Prostate gland (tissue), 2 donors: ENCODE measurements at regions not wholly inside any gene's neighbourhood (a gene's known extent, or its start where the extent isn't known, plus 50 kb on each side); places are given as distances from the start of the nearest gene placed in this dataset.

Experiments
- DNase-seq: peaks from one replicate; pipeline ENCODE4 v3.0.0-alpha.2; 2019; ENCODE audit warnings: low spot score
- H3K27ac ChIP-seq, 2 donors: fragments of 200-600 bp; sonication (generic); 2 replicates each; pipeline ENCODE4 v1.5.1; 2017 to 2019
- H3K27me3 ChIP-seq: fragments of 200-600 bp; sonication (generic); replicated peaks from 2 replicates; pipeline ENCODE4 v1.5.1; 2019; ENCODE audit not compliant: insufficient read depth
- H3K36me3 ChIP-seq, 2 donors: fragments of 200-600 bp; sonication (generic); 1 replicate in 1 of 2; 2 replicates in 1 of 2; pipeline versions ENCODE4 v1.5.1 to v1.8.1; 2017 to 2019
- H3K4me1 ChIP-seq: fragments of 200-600 bp; sonication (generic); replicated peaks from 2 replicates; pipeline ENCODE4 v1.5.1; 2019
- H3K4me3 ChIP-seq, 2 donors: fragments of 200-600 bp; sonication (generic); 2 replicates each; pipeline ENCODE4 v1.5.1; 2017 to 2019
- H3K9me3 ChIP-seq: fragments of 200-600 bp; sonication (generic); 2 replicates; pipeline ENCODE4 v1.5.1; 2017
- POLR2A ChIP-seq: fragments of 450-650 bp; IDR thresholded peaks from one replicate; pipeline ENCODE4 v1.6.1; 2016; ENCODE audit warnings: antibody characterized with exemption, mild to moderate bottlenecking
- POLR2AphosphoS5 ChIP-seq: sonication (generic); formaldehyde crosslinking; IDR thresholded peaks from one replicate; pipeline ENCODE4 v1.6.1; 2017; ENCODE audit warnings: antibody characterized with exemption
- WGBS: methylation state at CpG from one replicate; pipeline ENCODE4 v1.1.5; 2018; 5-methylcytosine and 5-hydroxymethylcytosine counted together
- intact Hi-C: fragments of 100-400 bp; cut with DNase I; formaldehyde crosslinking; loops from one replicate; pipeline ENCODE4 v1.14.2; 2022
- TF ChIP-seq, protein P1 (sequence below), 4 experiments: fragments of 200-600 bp in 2 of 4; fragments of 450-650 bp in 2 of 4; sonication (generic) in 2 of 4; IDR thresholded peaks; 1 replicate in 3 of 4; 2 replicates in 1 of 4; pipeline ENCODE4 v1.5.1; 2016 to 2019; ENCODE audit warnings: antibody characterized with exemption in 4 of 4, mild to moderate bottlenecking in 2 of 4, moderate library complexity in 2 of 4

DNA sequence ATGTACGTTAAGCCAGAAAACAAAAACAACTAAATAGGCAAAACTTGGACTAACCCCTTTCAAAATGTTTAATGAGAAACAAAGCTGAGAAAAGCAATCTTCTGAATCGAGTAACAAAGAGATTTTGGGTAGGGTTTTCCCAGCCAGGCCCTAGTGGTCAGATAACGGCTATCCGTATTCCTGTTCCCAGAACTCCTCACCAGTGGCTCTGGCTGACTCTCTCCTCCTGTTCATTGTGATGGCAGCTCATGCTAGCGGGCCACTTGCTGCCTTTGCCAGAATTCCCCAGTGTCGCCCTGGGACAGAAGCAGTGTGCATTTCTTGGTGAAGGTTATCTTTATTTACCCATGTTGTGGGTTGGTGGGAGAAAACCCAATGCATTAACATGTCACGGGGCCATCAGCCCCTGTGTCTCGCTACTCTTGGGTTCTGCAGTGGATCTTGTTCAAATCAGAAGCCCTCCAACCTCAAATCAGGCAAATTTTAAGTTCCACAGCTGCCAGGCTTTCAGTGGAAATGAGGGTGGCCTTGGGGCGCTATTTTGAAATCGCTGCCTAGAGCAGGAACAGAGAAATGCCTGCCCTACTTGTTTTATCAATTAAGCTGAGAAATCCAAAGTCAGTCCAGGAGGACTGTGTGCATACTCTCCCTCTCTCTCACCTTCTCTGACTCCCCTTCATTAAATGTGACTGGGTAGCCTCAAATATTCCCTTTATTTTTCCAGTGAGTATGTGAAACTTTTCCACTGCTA is 164.5 kb upstream of the NPVF start:
- Histone ChIP-seq H3K4me1 (peaks cover 4% of the 10 kb centered on the region), H3K27ac (peak overlapping the region in 1 of 2 donors; percentile 4)

DNA sequence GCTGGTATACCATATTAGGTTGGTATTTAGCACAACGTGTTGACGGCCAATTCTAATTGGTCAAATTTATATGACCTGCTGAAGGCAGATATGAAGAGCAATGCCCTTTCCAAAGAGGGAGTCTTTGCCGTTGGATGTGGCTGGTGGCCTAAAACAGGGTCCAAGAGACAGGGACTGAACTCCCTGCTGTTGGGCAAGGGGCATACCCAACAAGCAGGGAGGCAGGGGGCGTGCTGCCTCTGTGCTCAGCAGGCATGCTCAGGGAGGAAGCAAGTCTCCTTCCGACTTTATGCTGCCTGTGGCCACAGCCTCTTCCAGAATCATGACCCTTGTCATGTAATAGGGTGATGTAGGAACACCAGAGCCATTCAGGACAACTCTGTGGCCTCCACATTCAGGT is 167.7 kb upstream of the NPVF start:
- TF ChIP-seq POLR2A (no peak), POLR2AphosphoS5 (no peak)
- TF ChIP-seq, protein P1, sequence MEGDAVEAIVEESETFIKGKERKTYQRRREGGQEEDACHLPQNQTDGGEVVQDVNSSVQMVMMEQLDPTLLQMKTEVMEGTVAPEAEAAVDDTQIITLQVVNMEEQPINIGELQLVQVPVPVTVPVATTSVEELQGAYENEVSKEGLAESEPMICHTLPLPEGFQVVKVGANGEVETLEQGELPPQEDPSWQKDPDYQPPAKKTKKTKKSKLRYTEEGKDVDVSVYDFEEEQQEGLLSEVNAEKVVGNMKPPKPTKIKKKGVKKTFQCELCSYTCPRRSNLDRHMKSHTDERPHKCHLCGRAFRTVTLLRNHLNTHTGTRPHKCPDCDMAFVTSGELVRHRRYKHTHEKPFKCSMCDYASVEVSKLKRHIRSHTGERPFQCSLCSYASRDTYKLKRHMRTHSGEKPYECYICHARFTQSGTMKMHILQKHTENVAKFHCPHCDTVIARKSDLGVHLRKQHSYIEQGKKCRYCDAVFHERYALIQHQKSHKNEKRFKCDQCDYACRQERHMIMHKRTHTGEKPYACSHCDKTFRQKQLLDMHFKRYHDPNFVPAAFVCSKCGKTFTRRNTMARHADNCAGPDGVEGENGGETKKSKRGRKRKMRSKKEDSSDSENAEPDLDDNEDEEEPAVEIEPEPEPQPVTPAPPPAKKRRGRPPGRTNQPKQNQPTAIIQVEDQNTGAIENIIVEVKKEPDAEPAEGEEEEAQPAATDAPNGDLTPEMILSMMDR (IDR thresholded peaks at IDR 0.05), result no peak
- 89% methylated on average over 5 of the region's 5 CpGs for WGBS
- DNase-seq, result no peak
- no peak overlapping the region for H3K4me3 ChIP-seq
- intact Hi-C loops, result loop anchor here (2.0 kb wide), 1 partner anchor 457 kb away; no protein-coding TSS in a partner anchor
- no peaks in the 10 kb centered on the region for H3K36me3 ChIP-seq
- peaks cover 4% of the 10 kb centered on the region for H3K4me1 ChIP-seq
- no peaks in the 10 kb centered on the region for H3K9me3 ChIP-seq
- no peaks in the 10 kb centered on the region for H3K27me3 ChIP-seq
- no peak overlapping the region for H3K27ac ChIP-seq

More for the DNA sequence above, 164.5 kb upstream of the NPVF start:
- no peaks in the 10 kb centered on the region for H3K36me3 ChIP-seq
- no peak for DNase-seq
- intact Hi-C loops, result no loop called here
- H3K4me3 ChIP-seq, result no peak overlapping the region
- TF ChIP-seq POLR2A (no peak), POLR2AphosphoS5 (no peak)
- TF ChIP-seq, protein P1 (IDR thresholded peaks at IDR 0.05), result no peak
- H3K27me3 ChIP-seq, result no peaks in the 10 kb centered on the region
- H3K9me3 ChIP-seq, result no peaks in the 10 kb centered on the region
- WGBS, result 88% methylated on average over 10 of the region's 10 CpGs

DNA sequence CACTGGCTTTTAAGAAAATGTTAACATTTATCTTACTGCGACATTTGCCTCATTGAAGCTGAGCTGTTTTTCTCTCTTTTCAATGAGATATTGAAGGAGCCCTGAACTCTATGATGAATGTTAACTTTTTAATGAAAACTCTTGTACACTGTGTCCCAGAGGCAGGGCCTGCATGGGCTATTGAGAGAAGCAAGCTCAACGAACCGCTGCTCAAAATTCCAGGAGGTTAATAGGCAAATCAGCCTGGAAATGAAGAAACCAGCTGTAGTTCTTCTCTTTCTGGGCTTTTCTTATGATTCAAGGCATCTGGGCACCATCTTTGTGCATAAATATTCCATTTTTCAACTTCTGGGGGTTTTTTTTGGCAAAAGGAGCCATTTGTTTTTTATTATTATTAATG is 168.4 kb upstream of the NPVF start:
- Histone ChIP-seq H3K4me1 (peaks cover 4% of the 10 kb centered on the region), H3K27ac (no peak overlapping the region), H3K9me3 (no peaks in the 10 kb centered on the region), H3K36me3 (no peaks in the 10 kb centered on the region), H3K27me3 (no peaks in the 10 kb centered on the region), H3K4me3 (no peak overlapping the region)
- no peak for DNase-seq
- intact Hi-C loops, result loop anchor here (2.0 kb wide), 1 partner anchor 456 kb away; no protein-coding TSS in a partner anchor
- TF ChIP-seq POLR2A, result no peak
- TF ChIP-seq, protein P1 (IDR thresholded peaks at IDR 0.05), result no peak
- no peak for TF ChIP-seq POLR2AphosphoS5
- 87% methylated on average over 3 of the region's 3 CpGs for WGBS

DNA sequence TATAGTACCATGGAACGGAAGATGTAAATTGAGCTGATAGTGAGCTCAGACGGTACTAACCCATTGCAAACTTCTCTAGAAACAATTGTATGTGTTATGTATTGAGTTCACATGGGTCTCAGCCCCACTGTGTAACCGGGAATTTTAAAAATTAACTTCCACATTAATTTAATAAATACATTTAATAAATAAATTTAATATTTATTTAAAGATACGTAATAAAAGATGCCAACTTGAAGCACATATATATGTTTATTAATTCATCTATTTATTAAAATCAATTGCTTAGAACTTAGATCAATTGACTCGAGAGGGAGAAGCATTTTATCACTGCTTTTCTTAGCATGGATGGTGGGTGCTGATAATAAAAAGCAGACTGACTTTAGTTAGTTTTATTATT is 170.1 kb upstream of the NPVF start:
- peaks cover 4% of the 10 kb centered on the region for H3K4me1 ChIP-seq
- TF ChIP-seq POLR2A (no peak), POLR2AphosphoS5 (no peak)
- TF ChIP-seq, protein P1 (IDR thresholded peaks at IDR 0.05), result no peak
- no peaks in the 10 kb centered on the region for H3K9me3 ChIP-seq
- no peak for DNase-seq
- H3K36me3 ChIP-seq, result no peaks in the 10 kb centered on the region
- intact Hi-C loops, result no loop called here
- WGBS, result 90% methylated on average over 5 of the region's 5 CpGs
- H3K27me3 ChIP-seq, result no peaks in the 10 kb centered on the region
- no peak overlapping the region for H3K27ac ChIP-seq
- no peak overlapping the region for H3K4me3 ChIP-seq
